Testis (tissue), 2 donors: ENCODE measurements at regions not wholly inside any gene's neighbourhood (a gene's known extent, or its start where the extent isn't known, plus 50 kb on each side); places are given as distances from the start of the nearest gene placed in this dataset.

ENCODE experiments used
- POLR2A ChIP-seq: fragments of 450-650 bp; IDR thresholded peaks from one replicate; pipeline ENCODE4 v1.6.1; 2017; ENCODE audit warnings: antibody characterized with exemption, mild to moderate bottlenecking, moderate library complexity
- TF ChIP-seq, protein P1 (sequence below), 3 experiments: fragments of 450-650 bp in 2 of 3; fragments of 200-600 bp in 1 of 3; sonication (generic) in 1 of 3; IDR thresholded peaks; one replicate each; pipeline ENCODE4 v1.5.1; 2016 to 2019; ENCODE audit warnings: antibody characterized with exemption in 3 of 3, mild to moderate bottlenecking in 2 of 3, moderate library complexity in 1 of 3

DNA sequence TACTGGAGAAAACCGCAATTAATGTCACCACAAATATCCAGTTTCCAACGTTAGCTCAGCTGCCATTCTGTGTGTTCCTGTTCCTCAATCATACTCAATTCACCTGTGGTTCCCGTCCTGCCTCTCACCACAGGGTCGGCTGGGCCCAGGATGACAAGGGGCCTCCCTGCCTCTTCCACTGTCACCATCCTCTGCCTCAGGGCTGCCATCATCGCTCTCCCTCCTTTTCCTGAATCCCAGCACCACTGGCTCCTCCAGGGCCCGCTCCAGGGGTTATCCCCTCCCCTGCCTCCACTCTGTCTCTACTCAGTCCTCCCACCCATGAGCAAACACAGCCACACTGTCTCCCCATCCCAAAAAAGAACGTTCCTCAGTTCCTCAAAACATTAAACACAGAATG is 170.9 kb upstream of the NSMCE3 start:
- TF ChIP-seq, protein P1, sequence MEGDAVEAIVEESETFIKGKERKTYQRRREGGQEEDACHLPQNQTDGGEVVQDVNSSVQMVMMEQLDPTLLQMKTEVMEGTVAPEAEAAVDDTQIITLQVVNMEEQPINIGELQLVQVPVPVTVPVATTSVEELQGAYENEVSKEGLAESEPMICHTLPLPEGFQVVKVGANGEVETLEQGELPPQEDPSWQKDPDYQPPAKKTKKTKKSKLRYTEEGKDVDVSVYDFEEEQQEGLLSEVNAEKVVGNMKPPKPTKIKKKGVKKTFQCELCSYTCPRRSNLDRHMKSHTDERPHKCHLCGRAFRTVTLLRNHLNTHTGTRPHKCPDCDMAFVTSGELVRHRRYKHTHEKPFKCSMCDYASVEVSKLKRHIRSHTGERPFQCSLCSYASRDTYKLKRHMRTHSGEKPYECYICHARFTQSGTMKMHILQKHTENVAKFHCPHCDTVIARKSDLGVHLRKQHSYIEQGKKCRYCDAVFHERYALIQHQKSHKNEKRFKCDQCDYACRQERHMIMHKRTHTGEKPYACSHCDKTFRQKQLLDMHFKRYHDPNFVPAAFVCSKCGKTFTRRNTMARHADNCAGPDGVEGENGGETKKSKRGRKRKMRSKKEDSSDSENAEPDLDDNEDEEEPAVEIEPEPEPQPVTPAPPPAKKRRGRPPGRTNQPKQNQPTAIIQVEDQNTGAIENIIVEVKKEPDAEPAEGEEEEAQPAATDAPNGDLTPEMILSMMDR (IDR thresholded peaks at IDR 0.05) = no peak
- TF ChIP-seq POLR2A = no peak
